NT2/D1 (cell line): ENCODE measurements at regions not wholly inside any gene's neighbourhood (a gene's known extent, or its start where the extent isn't known, plus 50 kb on each side); places are given as distances from the start of the nearest gene placed in this dataset.

Source experiments
- SUZ12 ChIP-seq: IDR thresholded peaks from 2 replicates; pipeline ENCODE4 v1.6.1; 2011; ENCODE audit not compliant: insufficient read length, insufficient read depth; ENCODE audit errors: extremely low read depth
- YY1 ChIP-seq: IDR thresholded peaks from 2 replicates; pipeline ENCODE4 v1.6.1; 2011; ENCODE audit not compliant: insufficient read length, insufficient read depth
- ZNF274 ChIP-seq: IDR thresholded peaks from 2 replicates; pipeline ENCODE4 v1.6.1; 2011; ENCODE audit warnings: mild to moderate bottlenecking, low read depth, low read length

GRCh38 chr2:239839306-239839705 is 185.8 kb downstream of the NDUFA10 start:
- TF ChIP-seq YY1 (no peak), SUZ12 (no peak), ZNF274 (no peak)
